ENCODE measurements at regions not wholly inside any gene's neighbourhood (a gene's known extent, or its start where the extent isn't known, plus 50 kb on each side); places are given as distances from the start of the nearest gene placed in this dataset.

DNA sequence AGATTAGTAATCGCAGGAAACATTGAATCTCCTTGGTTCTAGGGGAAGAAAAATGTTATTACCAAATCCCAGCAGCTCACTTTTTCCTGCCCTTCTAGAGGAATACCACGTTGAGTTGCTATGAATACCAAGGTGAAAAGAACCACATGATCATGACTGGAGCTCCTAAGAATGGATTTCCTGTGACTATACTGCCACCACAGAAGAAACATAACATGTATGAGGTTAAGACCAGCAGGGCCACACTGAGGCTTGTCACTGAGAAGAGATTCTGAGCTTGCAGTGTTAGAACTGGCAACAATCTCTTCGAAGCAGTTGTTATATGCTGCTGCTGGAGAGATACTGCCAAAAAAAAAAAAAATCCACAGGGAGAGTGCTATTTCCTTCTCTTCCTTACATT lies 1235.3 kb downstream of the FSTL5 start:
- TF ChIP-seq, protein P1, sequence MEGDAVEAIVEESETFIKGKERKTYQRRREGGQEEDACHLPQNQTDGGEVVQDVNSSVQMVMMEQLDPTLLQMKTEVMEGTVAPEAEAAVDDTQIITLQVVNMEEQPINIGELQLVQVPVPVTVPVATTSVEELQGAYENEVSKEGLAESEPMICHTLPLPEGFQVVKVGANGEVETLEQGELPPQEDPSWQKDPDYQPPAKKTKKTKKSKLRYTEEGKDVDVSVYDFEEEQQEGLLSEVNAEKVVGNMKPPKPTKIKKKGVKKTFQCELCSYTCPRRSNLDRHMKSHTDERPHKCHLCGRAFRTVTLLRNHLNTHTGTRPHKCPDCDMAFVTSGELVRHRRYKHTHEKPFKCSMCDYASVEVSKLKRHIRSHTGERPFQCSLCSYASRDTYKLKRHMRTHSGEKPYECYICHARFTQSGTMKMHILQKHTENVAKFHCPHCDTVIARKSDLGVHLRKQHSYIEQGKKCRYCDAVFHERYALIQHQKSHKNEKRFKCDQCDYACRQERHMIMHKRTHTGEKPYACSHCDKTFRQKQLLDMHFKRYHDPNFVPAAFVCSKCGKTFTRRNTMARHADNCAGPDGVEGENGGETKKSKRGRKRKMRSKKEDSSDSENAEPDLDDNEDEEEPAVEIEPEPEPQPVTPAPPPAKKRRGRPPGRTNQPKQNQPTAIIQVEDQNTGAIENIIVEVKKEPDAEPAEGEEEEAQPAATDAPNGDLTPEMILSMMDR (IDR thresholded peaks at IDR 0.05; ENCODE audit: borderline replicate concordance, extremely low read depth, low read length, poor library complexity, severe bottlenecking), result no peak
- TF ChIP-seq EZH2 (IDR thresholded peaks at IDR 0.05; ENCODE audit: borderline replicate concordance, low read depth, low read length, severe bottlenecking), result no peak
